Left ventricle myocardium superior (tissue), 1 donor: ENCODE measurements at regions not wholly inside any gene's neighbourhood (a gene's known extent, or its start where the extent isn't known, plus 50 kb on each side); places are given as distances from the start of the nearest gene placed in this dataset.

ENCODE experiments used
- ATAC-seq: fragments of 200-7000 bp; cut with Tn5 transposase; one replicate; pipeline ENCODE4 v1.9.1; 2020; ENCODE audit warnings: mild to moderate bottlenecking, moderate library complexity
- DNase-seq: peaks from one replicate; pipeline ENCODE4 v3.0.0-alpha.2; 2020
- intact Hi-C: fragments of 100-400 bp; cut with micrococcal nuclease; formaldehyde crosslinking; loops from one replicate; pipeline ENCODE4 v1.11.0; 2022
- donor health status: DM: no; HTN: yes; CAD: no; lungs with severe emphysema.

DNA sequence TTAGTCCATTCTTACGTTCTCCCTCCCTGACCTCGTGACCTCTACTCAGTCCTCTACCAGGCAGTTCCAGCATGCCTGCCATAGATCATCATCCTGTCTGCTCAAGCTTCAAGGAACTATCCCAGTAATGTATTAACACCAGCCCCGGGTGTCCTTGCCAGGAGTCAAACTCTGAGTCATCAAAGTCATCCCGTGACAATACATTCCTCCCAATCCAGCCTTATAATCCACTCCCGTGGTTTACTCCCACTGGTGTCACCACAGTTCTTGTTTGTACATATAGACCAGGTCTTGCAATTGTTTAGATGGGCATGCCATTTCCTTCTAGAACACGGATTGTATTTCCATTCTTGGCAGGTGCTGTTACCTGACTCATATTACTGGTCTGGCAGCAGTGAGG, 68.7 kb upstream of the TAB3 start:
- ATAC-seq, result peak; percentile 29
- intact Hi-C loops, result loop anchor here (5.0 kb wide), 1 partner anchor 255 kb away; no protein-coding TSS in a partner anchor
- DNase-seq, result no peak

DNA sequence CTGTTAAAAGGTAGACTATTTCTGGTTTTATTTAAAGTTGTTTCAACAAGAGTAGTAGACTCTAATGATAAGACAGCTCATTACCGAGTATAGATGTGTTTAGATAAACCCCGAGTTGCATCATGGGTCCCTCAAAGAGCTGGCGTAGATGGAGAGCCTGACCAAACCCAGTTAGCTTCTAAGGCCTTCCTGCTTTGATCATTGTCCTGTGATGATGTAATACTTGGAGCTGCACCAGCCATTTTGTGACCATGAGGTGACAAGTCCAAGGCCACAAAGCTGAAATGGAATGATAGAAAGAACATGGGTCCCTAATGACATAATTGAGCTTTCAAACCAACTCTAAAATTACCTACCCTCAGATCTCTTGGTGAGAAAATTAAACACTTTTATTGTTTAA, 66.6 kb upstream of the TAB3 start:
- intact Hi-C loops, result loop anchor here (5.0 kb wide), 1 partner anchor 257 kb away; no protein-coding TSS in a partner anchor
- no peak for DNase-seq
- ATAC-seq, result no peak

DNA sequence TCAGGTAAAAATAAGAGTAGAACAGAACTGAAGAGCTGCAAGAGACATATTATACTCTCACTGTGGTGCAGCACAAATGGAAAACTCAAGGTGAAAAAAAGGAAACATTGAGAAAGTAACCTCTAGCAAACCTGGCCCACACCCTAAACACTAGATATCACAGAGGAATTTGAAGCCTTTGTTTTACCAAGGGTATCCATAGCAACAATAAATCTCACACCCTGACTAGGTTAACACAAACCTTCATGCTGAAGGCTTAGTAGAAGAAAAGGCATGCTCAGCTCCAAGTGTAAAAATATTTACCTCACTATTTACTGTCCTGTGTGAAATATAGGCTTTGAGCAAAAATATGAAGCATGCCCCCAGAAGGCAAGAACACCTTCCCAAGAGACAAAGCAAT, 61.9 kb upstream of the TAB3 start:
- intact Hi-C loops, result no loop called here
- no peak for ATAC-seq
- no peak for DNase-seq

DNA sequence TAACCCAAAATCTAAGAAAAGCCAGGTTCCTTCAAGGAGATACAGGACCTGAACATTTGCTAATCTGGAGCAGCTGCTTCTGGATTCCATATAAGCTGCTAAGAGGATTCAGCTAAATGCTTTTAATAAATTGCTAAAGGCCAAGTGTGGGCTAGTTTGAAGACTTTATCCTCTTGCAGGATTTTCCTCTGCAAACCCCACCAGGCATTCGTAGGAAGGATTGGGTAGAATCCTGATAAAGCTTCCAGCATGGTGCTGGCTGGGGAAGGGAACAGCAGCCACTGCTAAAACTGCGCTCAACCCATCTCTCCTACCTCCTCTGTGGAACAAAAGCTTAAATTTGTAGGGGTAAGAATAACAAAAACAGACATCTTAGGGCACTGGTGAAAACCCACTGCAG, 61.3 kb upstream of the TAB3 start:
- no peak for ATAC-seq
- intact Hi-C loops, result no loop called here
- no peak for DNase-seq

DNA sequence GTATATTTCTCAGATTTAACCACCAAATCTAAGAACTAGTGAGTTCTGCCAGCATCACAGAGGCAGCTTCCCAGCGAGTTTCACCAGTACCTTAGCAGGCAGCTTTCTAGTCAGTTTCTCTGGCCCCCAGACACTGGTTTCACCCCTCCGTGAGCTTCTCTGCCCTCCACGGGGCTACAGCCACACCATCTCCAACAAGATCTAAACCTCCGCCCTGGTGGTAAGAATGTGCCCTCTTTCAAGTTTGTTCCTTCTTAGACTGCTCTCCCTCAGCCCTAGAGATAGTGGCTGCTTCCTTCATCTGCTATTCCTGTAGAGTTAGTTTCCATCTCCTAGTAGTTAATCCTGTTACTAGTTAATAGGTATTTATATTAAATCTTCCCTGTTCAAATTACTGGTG, 60.5 kb upstream of the TAB3 start:
- intact Hi-C loops, result no loop called here
- ATAC-seq, result no peak

DNA sequence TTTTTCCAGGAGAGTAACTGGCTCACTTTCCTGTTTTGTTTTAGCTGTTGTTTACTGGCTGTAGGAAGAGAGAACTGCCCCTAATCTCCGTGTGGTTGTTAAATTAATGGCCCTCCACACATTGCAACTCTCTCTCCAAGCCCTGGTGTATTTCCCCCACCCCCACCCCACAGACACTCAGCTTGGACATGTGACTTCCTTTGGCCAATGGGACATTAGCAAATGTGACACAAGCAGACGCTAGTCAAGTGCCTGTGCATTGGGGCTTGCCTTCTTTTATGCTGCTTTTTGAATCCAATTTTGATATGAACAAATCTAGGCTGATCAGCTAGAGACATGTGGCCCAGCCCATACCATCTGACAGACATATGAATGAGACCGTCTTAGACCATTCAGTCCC, 59.6 kb upstream of the TAB3 start:
- intact Hi-C loops, result no loop called here
- ATAC-seq, result no peak

More for the DNA sequence above, 60.5 kb upstream of the TAB3 start:
- DNase-seq, result no peak

DNA sequence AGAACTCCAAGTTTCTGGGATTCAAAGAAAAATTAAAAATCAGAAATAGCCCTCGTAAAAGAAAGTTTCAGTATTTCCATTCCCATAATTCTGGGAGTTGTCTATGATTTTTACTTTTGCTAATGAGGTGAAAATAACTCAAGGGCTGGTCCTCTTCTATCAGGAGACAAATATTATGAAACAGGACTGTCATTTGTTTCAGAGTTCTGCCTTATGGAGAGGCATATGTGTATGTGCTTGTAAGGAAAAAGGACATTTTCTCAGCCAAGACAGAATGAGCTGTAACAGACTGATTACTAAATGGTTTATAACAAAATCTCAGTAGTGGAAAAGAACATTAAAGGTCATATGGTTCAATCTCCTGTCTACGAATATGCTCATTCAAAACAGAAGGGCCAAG, 59.0 kb upstream of the TAB3 start:
- no peak for DNase-seq
- ATAC-seq, result no peak
- intact Hi-C loops, result no loop called here

More for the DNA sequence above, 59.6 kb upstream of the TAB3 start:
- no peak for DNase-seq

DNA sequence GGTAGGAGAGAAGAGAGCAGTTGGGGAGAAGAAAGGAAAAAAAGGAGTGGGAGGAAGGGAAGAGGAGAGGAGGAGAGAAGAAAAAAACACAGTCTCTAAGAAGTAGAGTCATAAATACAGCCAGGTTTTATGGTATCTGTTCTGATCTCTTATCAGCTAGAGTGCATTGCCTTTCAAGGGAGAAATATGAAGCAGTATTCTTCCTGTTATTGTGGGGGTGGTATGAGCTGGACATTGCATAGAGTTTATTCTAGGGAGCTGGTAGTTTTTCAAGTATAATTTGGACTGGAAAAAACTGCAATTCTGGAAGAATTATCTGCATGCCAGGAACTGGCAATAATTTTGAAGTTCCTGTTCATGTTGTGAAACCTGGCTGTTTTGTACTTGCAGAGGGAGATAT, 54.9 kb upstream of the TAB3 start:
- DNase-seq (no peak), ATAC-seq (no peak)
- intact Hi-C loops, result no loop called here

DNA sequence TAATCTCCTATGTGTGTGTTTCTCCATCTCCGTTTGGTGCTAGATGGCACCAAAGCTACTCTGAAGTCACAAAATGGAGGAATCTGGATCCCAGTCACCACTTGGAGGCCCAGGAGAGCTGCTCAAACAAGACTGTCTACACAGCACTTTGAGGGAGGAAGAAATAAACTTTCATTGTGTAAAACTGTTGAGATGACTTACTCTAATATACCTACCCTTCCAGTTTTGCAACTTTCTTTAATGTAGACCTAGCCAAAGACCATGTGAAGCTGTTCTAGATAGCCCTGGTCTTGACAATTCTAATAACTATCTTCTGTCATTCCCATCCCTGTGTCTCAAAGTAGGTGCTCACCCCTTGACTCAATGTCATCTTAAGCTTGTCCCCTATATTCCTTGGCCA, 52.8 kb upstream of the TAB3 start:
- intact Hi-C loops, result no loop called here
- ATAC-seq (no peak), DNase-seq (no peak)

DNA sequence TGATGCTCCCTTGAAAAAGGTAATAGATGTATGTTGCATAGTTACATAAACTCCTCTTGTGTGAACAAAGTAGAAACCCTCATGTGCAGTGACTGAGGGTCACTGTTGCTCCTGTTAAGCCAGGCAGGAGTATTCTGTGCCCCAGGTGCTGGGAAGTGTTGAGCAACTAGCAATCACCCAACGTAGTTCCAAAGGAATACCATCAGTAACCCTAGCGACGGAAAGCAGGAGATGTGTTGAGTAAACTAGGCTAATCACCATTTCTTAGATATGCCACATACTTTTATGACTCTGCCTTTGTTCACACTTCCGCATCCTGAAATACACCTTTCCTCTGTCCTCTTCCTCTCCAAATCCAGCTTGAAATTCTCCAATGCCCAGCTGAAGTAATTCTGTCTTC, 50.9 kb upstream of the TAB3 start:
- DNase-seq (no peak), ATAC-seq (no peak)
- intact Hi-C loops, result no loop called here
